Upper lobe of right lung (tissue), 1 donor: ENCODE measurements at regions not wholly inside any gene's neighbourhood (a gene's known extent, or its start where the extent isn't known, plus 50 kb on each side); places are given as distances from the start of the nearest gene placed in this dataset.
"Not testable (repeated sequence)": the region's sequence is repeated elsewhere in the genome, so short reads cannot be mapped to it uniquely, and the experiment has no call there.

Experiments used
- ATAC-seq: fragments of 200-7000 bp; cut with Tn5 transposase; one replicate; pipeline ENCODE4 v1.9.1; 2020; ENCODE audit warnings: mild to moderate bottlenecking, moderate library complexity
- DNase-seq: peaks from one replicate; pipeline ENCODE4 v3.0.0-alpha.2; 2020
- H3K27ac ChIP-seq: fragments of 200-600 bp; one replicate; pipeline ENCODE4 v1.8.0; 2022
- H3K27me3 ChIP-seq: fragments of 200-600 bp; one replicate; pipeline ENCODE4 v1.8.0; 2022; ENCODE audit warnings: mild to moderate bottlenecking
- H3K36me3 ChIP-seq: fragments of 200-600 bp; one replicate; pipeline ENCODE4 v1.8.0; 2022
- H3K4me1 ChIP-seq: fragments of 200-600 bp; one replicate; pipeline ENCODE4 v1.8.0; 2022
- H3K4me3 ChIP-seq: fragments of 200-600 bp; one replicate; pipeline ENCODE4 v1.8.0; 2022; ENCODE audit warnings: mild to moderate bottlenecking
- H3K9me3 ChIP-seq: fragments of 200-600 bp; one replicate; pipeline ENCODE4 v1.8.0; 2022
- intact Hi-C: fragments of 100-400 bp; cut with DNase I; formaldehyde crosslinking; loops from one replicate; pipeline ENCODE4 v1.11.0; 2022
- TF ChIP-seq, protein P1 (sequence below): fragments of 200-600 bp; IDR thresholded peaks from one replicate; pipeline ENCODE4 v1.8.0; 2022; ENCODE audit warnings: antibody characterized with exemption
- donor health status: DM: no; HTN: yes; CAD: no; lungs with severe emphysema.

GRCh38 chr3:166613365-166613764 is 766.7 kb downstream of the ZBBX start:
- TF ChIP-seq, protein P1, sequence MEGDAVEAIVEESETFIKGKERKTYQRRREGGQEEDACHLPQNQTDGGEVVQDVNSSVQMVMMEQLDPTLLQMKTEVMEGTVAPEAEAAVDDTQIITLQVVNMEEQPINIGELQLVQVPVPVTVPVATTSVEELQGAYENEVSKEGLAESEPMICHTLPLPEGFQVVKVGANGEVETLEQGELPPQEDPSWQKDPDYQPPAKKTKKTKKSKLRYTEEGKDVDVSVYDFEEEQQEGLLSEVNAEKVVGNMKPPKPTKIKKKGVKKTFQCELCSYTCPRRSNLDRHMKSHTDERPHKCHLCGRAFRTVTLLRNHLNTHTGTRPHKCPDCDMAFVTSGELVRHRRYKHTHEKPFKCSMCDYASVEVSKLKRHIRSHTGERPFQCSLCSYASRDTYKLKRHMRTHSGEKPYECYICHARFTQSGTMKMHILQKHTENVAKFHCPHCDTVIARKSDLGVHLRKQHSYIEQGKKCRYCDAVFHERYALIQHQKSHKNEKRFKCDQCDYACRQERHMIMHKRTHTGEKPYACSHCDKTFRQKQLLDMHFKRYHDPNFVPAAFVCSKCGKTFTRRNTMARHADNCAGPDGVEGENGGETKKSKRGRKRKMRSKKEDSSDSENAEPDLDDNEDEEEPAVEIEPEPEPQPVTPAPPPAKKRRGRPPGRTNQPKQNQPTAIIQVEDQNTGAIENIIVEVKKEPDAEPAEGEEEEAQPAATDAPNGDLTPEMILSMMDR = no peak
- no peak for ATAC-seq
- intact Hi-C loops = no loop called here
- Histone ChIP-seq H3K27me3 (no peaks in the 10 kb centered on the region), H3K4me3 (no peak overlapping the region), H3K36me3 (no peaks in the 10 kb centered on the region), H3K27ac (no peak overlapping the region), H3K4me1 (no peaks in the 10 kb centered on the region), H3K9me3 (peaks cover 4% of the 10 kb centered on the region)
- no peak for DNase-seq

GRCh38 chr3:166612761-166613160 is 767.3 kb downstream of the ZBBX start:
- H3K9me3 ChIP-seq, H3K36me3 ChIP-seq, H3K27ac ChIP-seq, H3K27me3 ChIP-seq, H3K4me1 ChIP-seq, intact Hi-C loops, ATAC-seq, DNase-seq, H3K4me3 ChIP-seq: not testable (repeated sequence)

GRCh38 chr3:166607933-166608521 is 770.8 kb upstream of the BCHE start:
- Histone ChIP-seq H3K27ac (no peak overlapping the region), H3K4me1 (no peaks in the 10 kb centered on the region), H3K27me3 (no peaks in the 10 kb centered on the region), H3K36me3 (no peaks in the 10 kb centered on the region), H3K4me3 (no peak overlapping the region), H3K9me3 (no peaks in the 10 kb centered on the region)
- no peak for ATAC-seq
- TF ChIP-seq, protein P1 = no peak
- no peak for DNase-seq
- intact Hi-C loops = no loop called here

- Histone ChIP-seq H3K36me3 (no peaks in the 10 kb centered on the region), H3K27ac (no peak overlapping the region), H3K4me3 (no peak overlapping the region), H3K27me3 (no peaks in the 10 kb centered on the region), H3K9me3 (no peaks in the 10 kb centered on the region), H3K4me1 (no peaks in the 10 kb centered on the region)
- no peak for ATAC-seq
- intact Hi-C loops = no loop called here
- TF ChIP-seq, protein P1 = no peak
- no peak for DNase-seq
Measured at GRCh38 chr3:166606988-166607387, 769.8 kb upstream of the BCHE start.

- Histone ChIP-seq H3K9me3 (peaks cover 5% of the 10 kb centered on the region), H3K36me3 (no peaks in the 10 kb centered on the region), H3K4me3 (no peak overlapping the region), H3K27ac (no peak overlapping the region), H3K4me1 (no peaks in the 10 kb centered on the region), H3K27me3 (no peaks in the 10 kb centered on the region)
- no peak for ATAC-seq
- TF ChIP-seq, protein P1 = no peak
- DNase-seq = no peak
- intact Hi-C loops = no loop called here
Measured at GRCh38 chr3:166593776-166594175, 756.6 kb upstream of the BCHE start.

DNA sequence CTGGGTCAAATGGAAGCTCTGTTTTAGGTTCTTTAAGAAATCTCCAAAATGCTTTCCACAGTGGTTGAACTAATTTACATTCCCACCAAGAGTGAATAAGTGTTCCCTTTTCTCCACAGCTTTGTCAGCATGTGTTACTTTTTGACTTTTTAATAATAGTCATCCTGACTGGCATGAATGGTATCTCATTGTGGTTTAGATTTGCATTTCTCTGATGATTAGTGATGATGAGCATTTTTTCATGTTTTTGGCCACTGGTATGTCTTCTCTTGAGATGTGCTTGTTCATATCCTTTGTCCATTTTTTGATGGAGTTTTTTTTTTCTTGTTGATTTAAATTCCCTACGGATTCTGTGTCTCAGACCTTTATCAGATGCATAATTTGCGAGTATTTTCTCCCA is 745.0 kb upstream of the BCHE start:
- no peak for ATAC-seq
- TF ChIP-seq, protein P1 = no peak

More for the DNA sequence above, 745.0 kb upstream of the BCHE start:
- no peak for DNase-seq
- intact Hi-C loops = no loop called here
- Histone ChIP-seq H3K4me1 (no peaks in the 10 kb centered on the region), H3K36me3 (no peaks in the 10 kb centered on the region), H3K27ac (no peak overlapping the region), H3K27me3 (no peaks in the 10 kb centered on the region), H3K9me3 (no peaks in the 10 kb centered on the region), H3K4me3 (no peak overlapping the region)
